ENCODE measurements at regions not wholly inside any gene's neighbourhood (a gene's known extent, or its start where the extent isn't known, plus 50 kb on each side); places are given as distances from the start of the nearest gene placed in this dataset.

- CTCF ChIA-PET: no interaction called here
- peaks cover 3 to 5% of the 10 kb centered on the region in 2 experiments; a peak in 2 of 4 replicates for H3K27me3 ChIP-seq (replicated peaks in 1 of 2; ENCODE audit: control insufficient read depth in 2 of 2, insufficient read depth in 2 of 2, low read length in 1 of 2)
- intact Hi-C loops (cut with micrococcal nuclease; ENCODE audit: unreplicated experiment): no loop called here
- BruUV-seq (replicated peaks): no TSS peak
- ATAC-seq (no peak), FAIRE-seq (no peak), DNase-seq (ENCODE audit: low read depth, low spot score) (no peak)
- TF ChIP-seq ZNF622 (IDR thresholded peaks at IDR 0.05) (no peak), IRF5 (IDR thresholded peaks at IDR 0.05; ENCODE audit: borderline replicate concordance) (no peak), KLF5 (IDR thresholded peaks at IDR 0.05; ENCODE audit: partially characterized antibody) (no peak), NKRF (conservative IDR thresholded peaks at IDR 0.05) (no peak), RCOR1 (conservative IDR thresholded peaks at IDR 0.05; ENCODE audit: low read depth, low read length) (no peak), PML (IDR thresholded peaks at IDR 0.05; ENCODE audit: low read length) (no peak), ZNF274 (IDR thresholded peaks at IDR 0.05; ENCODE audit: insufficient read depth, insufficient read length) (no peak), CTCF (IDR thresholded peaks at IDR 0.05 in 2 of 3, conservative IDR thresholded peaks at IDR 0.05 in 1 of 3; ENCODE audit: control insufficient read depth in 2 of 3, extremely low read depth in 1 of 3, insufficient read depth in 1 of 3, low read depth in 3 of 3, low read length in 3 of 3) (no peak), PAX5 (IDR thresholded peaks at IDR 0.05; ENCODE audit: borderline replicate concordance, low read depth, low read length) (no peak), CREB1 (IDR thresholded peaks at IDR 0.05; ENCODE audit: low read depth) (no peak), ZNF384 (IDR thresholded peaks at IDR 0.05; ENCODE audit: borderline replicate concordance, low read depth, low read length) (no peak)
- no peaks in the 10 kb centered on the region for H4K20me1 ChIP-seq (ENCODE audit: control insufficient read depth, insufficient read depth)
- in situ Hi-C loops (cut with MboI): no loop called here
- H3K36me3 ChIP-seq (ENCODE audit: control insufficient read depth in 2 of 2, insufficient read depth in 2 of 2, low read length in 1 of 2): no peaks in the 10 kb centered on the region
- H3K4me1 ChIP-seq (ENCODE audit: control insufficient read depth, insufficient read depth, low read length): no peaks in the 10 kb centered on the region
- no peak overlapping the region for H3K4me2 ChIP-seq (ENCODE audit: control insufficient read depth, insufficient read depth)
- no peak overlapping the region for H3K4me3 ChIP-seq
- no peak overlapping the region for H2AFZ ChIP-seq (ENCODE audit: control insufficient read depth, low read depth, low read length)
- SMC1A ChIA-PET (ENCODE audit: uncharacterized antibody, unreplicated experiment): no interaction called here
- no peak overlapping the region for H3K9ac ChIP-seq (ENCODE audit: control insufficient read depth, insufficient read depth, low read length)
- 37% methylated on average over 5 of the region's 5 CpGs for WGBS (ENCODE audit: insufficient coverage, insufficient replicate concordance, low lambda C conversion rate, missing lambda C conversion rate)
- H3K27ac ChIP-seq (ENCODE audit: control insufficient read depth, insufficient read depth): no peak overlapping the region
- POLR2A ChIA-PET: no interaction called here
- no peaks in the 10 kb centered on the region for H3K79me2 ChIP-seq (ENCODE audit: control insufficient read depth, insufficient read depth, low read length)
- H3K9me3 ChIP-seq (replicated peaks; ENCODE audit: control insufficient read depth, insufficient read depth, low read length): no peaks in the 10 kb centered on the region
- RAD21 ChIA-PET (ENCODE audit: unreplicated experiment): no interaction called here
These were observed 79.3 kb downstream of the FOXD1 start for GRCh38 chr5:73369278-73369677.
